Lung (tissue), 11 donors: ENCODE measurements at regions not wholly inside any gene's neighbourhood (a gene's known extent, or its start where the extent isn't known, plus 50 kb on each side); places are given as distances from the start of the nearest gene placed in this dataset.
A peak's percentile ranks its signal among the peaks of the same experiment; 100 is the strongest.
"Not testable (repeated sequence)": the region's sequence is repeated elsewhere in the genome, so short reads cannot be mapped to it uniquely, and the experiment has no call there.

Experiments
- ATAC-seq: fragments of 200-7000 bp; cut with Tn5 transposase; one replicate; pipeline ENCODE4 v1.9.1; 2020; ENCODE audit warnings: moderate number of reproducible peaks; ENCODE audit not compliant: insufficient read depth, low FRiP score
- DNase-seq, 3 donors: peaks; one replicate each; pipeline ENCODE4 v3.0.0-alpha.2; 2013 to 2017
- H3K27ac ChIP-seq, 2 donors: one replicate each; pipeline ENCODE4 v1.5.1; 2013; ENCODE audit warnings: mild to moderate bottlenecking in 2 of 2, moderate library complexity in 2 of 2, control low read depth in 1 of 2, inconsistent platforms in 1 of 2, low read depth in 1 of 2, low read length in 1 of 2
- H3K27me3 ChIP-seq, 3 donors: one replicate each; pipeline ENCODE4 v1.5.1; 2013; ENCODE audit warnings: low read length in 2 of 3; ENCODE audit not compliant: control insufficient read depth in 3 of 3, insufficient read depth in 3 of 3
- H3K36me3 ChIP-seq, 4 donors: one replicate each; pipeline ENCODE4 v1.5.1; 2013; ENCODE audit warnings: low read length in 4 of 4, mild to moderate bottlenecking in 1 of 4, moderate library complexity in 1 of 4; ENCODE audit not compliant: control insufficient read depth in 4 of 4, insufficient read depth in 4 of 4
- H3K4me1 ChIP-seq, 5 donors: one replicate each; pipeline ENCODE4 v1.5.1; 2013; ENCODE audit warnings: low read length in 5 of 5, mild to moderate bottlenecking in 2 of 5, moderate library complexity in 1 of 5; ENCODE audit not compliant: control insufficient read depth in 5 of 5, insufficient read depth in 5 of 5
- H3K4me3 ChIP-seq: one replicate; pipeline ENCODE4 v1.5.1; 2013; ENCODE audit warnings: mild to moderate bottlenecking, control low read depth, moderate library complexity
- H3K9ac ChIP-seq, 2 donors: one replicate each; pipeline ENCODE4 v1.5.1; 2013; ENCODE audit warnings: low read length in 2 of 2, control low read depth in 1 of 2; ENCODE audit not compliant: insufficient read depth in 1 of 2
- H3K9me3 ChIP-seq, 4 donors: one replicate each; pipeline ENCODE4 v1.5.1; 2013; ENCODE audit warnings: low read length in 3 of 4, mild to moderate bottlenecking in 1 of 4, moderate library complexity in 1 of 4; ENCODE audit not compliant: control insufficient read depth in 4 of 4, insufficient read depth in 3 of 4
- WGBS, 2 donors: extraction: QIAGEN DNeasy Blood & Tissue Kit; methylation state at CpG; one replicate each; pipeline ENCODE4 v1.1.7; 2013; 5-methylcytosine and 5-hydroxymethylcytosine counted together
- TF ChIP-seq, protein P1 (sequence below): IDR thresholded peaks from 2 replicates; pipeline ENCODE4 v1.5.1; 2012; ENCODE audit warnings: mild to moderate bottlenecking; ENCODE audit errors: control extremely low read depth, extremely low read depth
- donor health status: control.
- donor health status: control.
- donor health status: Bipolar disorder and iron deficiency.
- donor health status: healthy.
- donor health status: DM: yes; HTN: yes; CAD: no.

DNA sequence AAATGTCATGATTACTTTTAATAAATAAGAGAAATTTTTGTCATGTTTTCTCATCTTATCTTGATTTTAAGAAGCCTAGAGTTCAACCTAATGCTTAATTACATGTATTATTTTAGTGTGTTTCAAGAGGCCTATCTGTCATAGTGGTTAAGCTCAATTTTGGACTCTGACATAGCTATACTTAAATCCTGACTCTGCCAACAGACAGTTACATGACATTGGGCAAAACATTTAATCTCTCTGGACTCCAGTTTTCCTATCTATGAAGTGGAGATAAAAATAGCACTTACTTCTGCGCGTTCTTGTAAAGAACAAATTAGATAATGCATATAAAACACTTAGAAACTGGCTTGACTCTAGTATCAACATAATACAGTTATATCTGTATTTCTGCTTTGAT, 417.8 kb downstream of the MRPL39 start:
- H3K4me3 ChIP-seq = no peak overlapping the region
- no peak for DNase-seq
- TF ChIP-seq, protein P1, sequence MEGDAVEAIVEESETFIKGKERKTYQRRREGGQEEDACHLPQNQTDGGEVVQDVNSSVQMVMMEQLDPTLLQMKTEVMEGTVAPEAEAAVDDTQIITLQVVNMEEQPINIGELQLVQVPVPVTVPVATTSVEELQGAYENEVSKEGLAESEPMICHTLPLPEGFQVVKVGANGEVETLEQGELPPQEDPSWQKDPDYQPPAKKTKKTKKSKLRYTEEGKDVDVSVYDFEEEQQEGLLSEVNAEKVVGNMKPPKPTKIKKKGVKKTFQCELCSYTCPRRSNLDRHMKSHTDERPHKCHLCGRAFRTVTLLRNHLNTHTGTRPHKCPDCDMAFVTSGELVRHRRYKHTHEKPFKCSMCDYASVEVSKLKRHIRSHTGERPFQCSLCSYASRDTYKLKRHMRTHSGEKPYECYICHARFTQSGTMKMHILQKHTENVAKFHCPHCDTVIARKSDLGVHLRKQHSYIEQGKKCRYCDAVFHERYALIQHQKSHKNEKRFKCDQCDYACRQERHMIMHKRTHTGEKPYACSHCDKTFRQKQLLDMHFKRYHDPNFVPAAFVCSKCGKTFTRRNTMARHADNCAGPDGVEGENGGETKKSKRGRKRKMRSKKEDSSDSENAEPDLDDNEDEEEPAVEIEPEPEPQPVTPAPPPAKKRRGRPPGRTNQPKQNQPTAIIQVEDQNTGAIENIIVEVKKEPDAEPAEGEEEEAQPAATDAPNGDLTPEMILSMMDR = no peak
- 81 to 93% methylated on average over 2 of the region's 2 CpGs for WGBS, 2 donors
- no peak for ATAC-seq
- no peak overlapping the region for H3K27ac ChIP-seq
- no peak overlapping the region for H3K9ac ChIP-seq
- no peaks in the 10 kb centered on the region for H3K27me3 ChIP-seq
- H3K36me3 ChIP-seq = no peaks in the 10 kb centered on the region
- H3K9me3 ChIP-seq = peaks cover 0 to 3% (median 0%) of the 10 kb centered on the region in 4 donors
- peaks cover 0 to 3% (median 0%) of the 10 kb centered on the region in 5 donors for H3K4me1 ChIP-seq

DNA sequence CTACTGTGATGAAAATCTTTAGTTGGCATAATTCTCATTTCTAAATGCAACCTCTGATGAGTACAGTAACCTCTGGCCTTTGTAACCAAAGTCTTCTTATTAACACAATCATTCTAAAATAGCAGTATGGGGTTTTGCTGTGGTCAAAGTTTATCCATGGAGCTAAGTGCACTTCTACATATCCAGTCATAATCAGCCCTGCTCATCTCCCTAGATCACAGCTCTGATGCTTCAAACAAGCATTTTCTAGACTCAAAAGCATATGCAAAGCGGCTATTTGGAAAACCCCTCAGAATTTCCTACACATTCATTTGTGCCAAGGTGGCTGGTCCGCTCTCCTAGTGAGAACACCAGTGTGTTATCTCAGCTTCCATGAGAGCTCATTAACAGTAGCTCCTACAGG, 418.6 kb downstream of the MRPL39 start:
- DNase-seq = no peak
- 76 to 93% methylated on average over 2 of the region's 2 CpGs for WGBS, 2 donors

DNA sequence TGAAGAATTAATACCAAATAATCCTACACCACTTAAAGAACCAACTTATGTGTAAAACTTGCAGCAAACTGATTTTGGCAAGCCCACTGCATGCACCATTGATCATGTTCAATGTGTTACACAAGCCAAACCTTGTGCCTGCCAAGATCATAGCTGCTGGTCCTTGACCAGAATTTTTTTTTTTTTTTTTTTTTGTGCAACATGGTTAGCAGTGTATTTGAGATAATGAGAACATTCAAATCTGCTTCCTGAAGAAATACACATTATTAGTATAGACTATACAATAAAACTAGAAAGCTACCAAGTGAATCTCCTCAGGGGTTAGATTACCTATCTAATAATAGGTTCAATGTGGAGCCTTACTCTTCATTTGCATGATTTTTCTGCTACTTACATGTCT, 421.0 kb downstream of the MRPL39 start:
- DNase-seq (peak; percentile 51 to 84 (median 81)), ATAC-seq (no peak)
- Histone ChIP-seq H3K36me3 (no peaks in the 10 kb centered on the region), H3K4me1 (peaks cover 0 to 3% (median 0%) of the 10 kb centered on the region in 5 donors), H3K27me3 (no peaks in the 10 kb centered on the region), H3K4me3 (no peak overlapping the region), H3K9ac (no peak overlapping the region), H3K27ac (no peak overlapping the region), H3K9me3 (no peaks in the 10 kb centered on the region)
- TF ChIP-seq, protein P1 = no peak

More for the DNA sequence above, 418.6 kb downstream of the MRPL39 start:
- Histone ChIP-seq H3K27me3 (no peaks in the 10 kb centered on the region), H3K4me3 (no peak overlapping the region), H3K36me3 (no peaks in the 10 kb centered on the region), H3K9ac (no peak overlapping the region), H3K9me3 (peaks cover 0 to 3% (median 0%) of the 10 kb centered on the region in 4 donors), H3K27ac (no peak overlapping the region), H3K4me1 (peaks cover 0 to 3% (median 0%) of the 10 kb centered on the region in 5 donors)
- TF ChIP-seq, protein P1 = no peak
- ATAC-seq = no peak

DNA sequence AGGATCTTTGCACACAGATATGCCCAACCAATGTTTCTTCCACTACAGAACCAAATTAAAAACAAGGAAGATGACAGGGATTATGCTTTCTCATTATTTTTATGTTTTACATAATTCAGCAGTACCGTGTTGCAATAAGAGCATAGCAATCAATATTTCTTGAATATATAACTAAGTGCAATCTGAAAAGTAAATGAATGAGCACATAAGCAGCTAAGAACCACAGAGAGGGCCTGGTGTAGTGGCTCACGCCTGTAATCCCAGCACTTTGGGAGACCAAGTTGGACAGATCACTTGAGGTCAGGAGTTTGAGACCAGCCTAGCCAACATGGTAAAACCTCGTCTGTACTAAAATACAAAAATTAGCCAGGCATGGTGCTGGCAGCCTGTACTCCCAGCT, 423.7 kb downstream of the MRPL39 start:
- WGBS, 2 donors = 80 to 91% methylated on average over 3 of the region's 3 CpGs
- H3K4me1 ChIP-seq = peaks cover 0 to 1% (median 0%) of the 10 kb centered on the region in 5 donors
- no peaks in the 10 kb centered on the region for H3K9me3 ChIP-seq
- H3K27ac ChIP-seq = no peak overlapping the region
- TF ChIP-seq, protein P1 = no peak
- H3K9ac ChIP-seq = no peak overlapping the region
- H3K27me3 ChIP-seq = no peaks in the 10 kb centered on the region
- no peak overlapping the region for H3K4me3 ChIP-seq
- ATAC-seq (no peak), DNase-seq (no peak)
- no peaks in the 10 kb centered on the region for H3K36me3 ChIP-seq

DNA sequence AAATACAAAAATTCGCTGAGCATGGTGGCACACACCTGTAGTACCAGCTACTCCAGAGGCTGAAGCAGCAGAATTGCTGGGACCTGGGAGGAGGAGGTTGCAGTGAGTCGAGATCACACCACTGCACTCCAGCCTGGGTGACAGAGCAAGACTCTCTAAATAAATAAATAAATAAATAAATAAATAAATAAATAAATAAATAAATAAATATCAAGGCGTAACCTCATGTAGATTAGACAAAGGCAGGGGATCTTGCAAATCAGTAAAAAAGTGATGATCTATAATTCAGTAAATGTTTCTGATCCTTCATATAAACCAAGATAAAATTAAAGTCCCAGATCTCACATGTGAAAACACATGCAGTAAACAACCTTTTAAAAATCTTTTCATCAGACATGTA, 425.6 kb downstream of the MRPL39 start:
- not testable (repeated sequence) for H3K36me3 ChIP-seq, H3K4me3 ChIP-seq, H3K9ac ChIP-seq, ATAC-seq, H3K9me3 ChIP-seq, H3K27me3 ChIP-seq, H3K4me1 ChIP-seq, DNase-seq, H3K27ac ChIP-seq
- 84 to 91% methylated on average over 3 of the region's 3 CpGs for WGBS, 2 donors
